ENCODE measurements at regions not wholly inside any gene's neighbourhood (a gene's known extent, or its start where the extent isn't known, plus 50 kb on each side); places are given as distances from the start of the nearest gene placed in this dataset.
"Not testable (repeated sequence)": the region's sequence is repeated elsewhere in the genome, so short reads cannot be mapped to it uniquely, and the experiment has no call there.

DNA sequence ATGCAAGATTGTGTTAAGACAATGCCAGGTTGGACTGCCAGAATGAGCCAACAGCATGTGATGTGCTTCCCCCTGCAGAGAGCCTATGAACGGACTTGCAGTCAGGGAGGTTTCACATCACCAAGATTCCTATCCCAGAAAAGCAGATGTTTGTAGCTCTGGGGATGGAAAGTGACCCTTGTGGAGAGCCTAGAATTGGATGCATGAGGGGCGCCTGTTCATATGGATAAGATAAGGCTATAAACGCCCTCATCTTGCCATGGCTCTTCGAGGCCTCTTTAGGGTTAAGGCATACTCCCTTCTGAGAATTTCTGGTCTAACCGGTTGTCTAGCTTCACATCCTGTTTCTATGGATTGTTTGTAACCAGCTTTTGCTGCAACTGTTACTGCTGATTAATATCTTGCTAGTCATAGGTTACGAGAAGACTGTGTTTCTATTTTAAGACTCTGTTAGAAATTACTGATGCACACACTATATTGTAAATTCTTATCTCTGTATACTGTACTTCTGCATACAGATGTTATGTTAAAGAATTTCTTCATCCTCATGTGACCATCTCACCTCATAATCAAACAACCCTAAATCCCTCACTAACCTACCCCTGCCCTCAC, 295.8 kb downstream of the PTGER3 start:
- H3K36me3 Mint-ChIP-seq (ENCODE audit: low read depth); H3K27me3 Mint-ChIP-seq (ENCODE audit: insufficient read depth); H3K4me1 Mint-ChIP-seq (ENCODE audit: low read depth); H3K4me3 Mint-ChIP-seq; intact Hi-C loops (cut with micrococcal nuclease); DNase-seq (ENCODE audit: low spot score): not testable (repeated sequence)
- peak overlapping the region; percentile 20 for H3K27ac Mint-ChIP-seq
- H3K9me3 Mint-ChIP-seq = peaks cover 32% of the 10 kb centered on the region

DNA sequence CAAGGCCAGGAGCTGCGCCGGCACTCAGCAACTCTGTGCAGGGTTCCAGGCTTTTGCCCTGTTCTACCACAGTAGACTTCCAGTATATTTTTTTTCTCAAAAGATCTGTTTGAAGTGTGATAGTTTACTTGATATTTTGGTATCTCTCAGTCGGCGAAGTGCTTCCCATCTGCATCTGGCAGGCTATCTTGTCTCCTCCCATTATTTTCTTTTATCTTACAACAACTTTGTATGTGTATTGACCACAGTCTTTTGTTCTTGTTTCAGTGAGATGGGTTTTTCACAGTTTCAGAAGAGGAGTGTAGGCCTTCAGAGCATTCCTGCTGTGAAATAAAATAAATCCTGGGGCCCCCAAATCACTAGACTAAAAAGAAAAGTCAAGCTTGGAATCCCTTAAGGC, 292.9 kb downstream of the PTGER3 start:
- no peak overlapping the region for H3K27ac Mint-ChIP-seq
- H3K4me1 Mint-ChIP-seq (ENCODE audit: low read depth) = peaks cover 10% of the 10 kb centered on the region
- peaks cover 4% of the 10 kb centered on the region for H3K36me3 Mint-ChIP-seq (ENCODE audit: low read depth)
- no peak for DNase-seq (ENCODE audit: low spot score)
- no peaks in the 10 kb centered on the region for H3K27me3 Mint-ChIP-seq (ENCODE audit: insufficient read depth)
- intact Hi-C loops (cut with micrococcal nuclease) = no loop called here
- no peak overlapping the region for H3K4me3 Mint-ChIP-seq
- H3K9me3 Mint-ChIP-seq = peaks cover 10% of the 10 kb centered on the region

DNA sequence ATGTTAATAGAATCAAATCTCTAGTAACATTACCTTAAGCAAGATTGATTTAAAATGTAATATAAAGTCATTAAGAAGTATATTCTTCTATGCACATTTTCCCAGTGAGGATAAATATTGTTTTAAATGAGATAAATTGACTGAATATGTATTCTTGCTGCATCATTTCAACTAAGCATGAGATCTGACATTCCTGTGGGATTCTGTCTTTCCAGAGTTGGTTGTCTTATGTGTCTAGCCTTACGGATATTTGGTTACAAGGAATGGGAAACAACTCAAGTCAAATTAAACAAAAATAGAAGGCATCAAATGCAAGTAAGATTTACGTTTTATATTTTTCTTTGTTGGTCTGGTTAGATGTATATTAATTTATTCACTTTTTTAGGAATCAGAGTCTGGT, 287.5 kb downstream of the PTGER3 start:
- H3K36me3 Mint-ChIP-seq (ENCODE audit: low read depth) = no peaks in the 10 kb centered on the region
- intact Hi-C loops (cut with micrococcal nuclease) = no loop called here
- no peak for DNase-seq (ENCODE audit: low spot score)
- no peaks in the 10 kb centered on the region for H3K4me1 Mint-ChIP-seq (ENCODE audit: low read depth)
- no peak overlapping the region for H3K4me3 Mint-ChIP-seq
- H3K27me3 Mint-ChIP-seq (ENCODE audit: insufficient read depth) = no peaks in the 10 kb centered on the region
- no peak overlapping the region for H3K27ac Mint-ChIP-seq
- H3K9me3 Mint-ChIP-seq = no peaks in the 10 kb centered on the region

DNA sequence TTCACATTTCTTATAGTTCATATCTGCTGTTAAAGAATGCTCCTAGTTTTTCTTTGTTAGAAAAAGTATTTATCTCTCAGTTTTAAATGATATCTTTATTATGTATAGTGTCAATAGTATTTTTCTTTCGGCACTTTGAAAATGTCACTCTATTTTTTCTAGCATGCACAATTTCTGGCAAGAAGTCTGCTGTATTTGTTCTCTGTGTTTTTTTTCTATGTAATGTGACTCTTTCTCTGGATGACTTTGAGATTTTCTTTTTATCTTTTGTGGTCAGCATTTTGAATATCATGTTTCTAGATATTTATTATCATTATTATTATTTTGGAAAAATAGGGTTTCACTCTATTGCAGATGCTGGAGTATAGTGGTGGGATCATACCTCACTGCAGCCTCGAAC, 285.2 kb downstream of the PTGER3 start:
- Mint-ChIP-seq H3K9me3 (no peaks in the 10 kb centered on the region), H3K4me3 (no peak overlapping the region), H3K27ac (no peak overlapping the region), H3K4me1 (ENCODE audit: low read depth) (no peaks in the 10 kb centered on the region), H3K36me3 (ENCODE audit: low read depth) (no peaks in the 10 kb centered on the region), H3K27me3 (ENCODE audit: insufficient read depth) (no peaks in the 10 kb centered on the region)
- no peak for DNase-seq (ENCODE audit: low spot score)
- intact Hi-C loops (cut with micrococcal nuclease) = no loop called here

DNA sequence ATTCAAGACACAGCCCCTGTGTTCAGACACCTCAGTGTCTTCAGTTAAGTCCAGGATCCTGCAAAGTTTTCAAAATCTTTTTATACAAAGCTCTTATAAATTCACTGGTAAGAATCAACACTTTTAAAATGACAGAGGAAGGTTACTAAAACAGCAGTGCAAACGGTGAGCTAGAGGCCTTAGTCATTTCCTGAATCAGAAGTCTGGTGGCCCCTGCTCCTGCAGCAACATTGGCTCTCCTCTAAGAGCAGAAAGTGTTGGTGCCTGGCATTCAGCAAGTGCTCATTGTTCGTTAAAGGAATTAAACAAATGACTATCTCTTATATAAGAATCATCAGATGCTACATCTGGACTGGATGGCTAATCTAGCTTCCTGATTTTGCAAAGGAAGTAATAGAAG, 282.9 kb downstream of the PTGER3 start:
- intact Hi-C loops (cut with micrococcal nuclease) = no loop called here
- Mint-ChIP-seq H3K27me3 (ENCODE audit: insufficient read depth) (no peaks in the 10 kb centered on the region), H3K4me3 (no peak overlapping the region), H3K9me3 (no peaks in the 10 kb centered on the region), H3K27ac (no peak overlapping the region), H3K36me3 (ENCODE audit: low read depth) (no peaks in the 10 kb centered on the region), H3K4me1 (ENCODE audit: low read depth) (no peaks in the 10 kb centered on the region)
- no peak for DNase-seq (ENCODE audit: low spot score)

DNA sequence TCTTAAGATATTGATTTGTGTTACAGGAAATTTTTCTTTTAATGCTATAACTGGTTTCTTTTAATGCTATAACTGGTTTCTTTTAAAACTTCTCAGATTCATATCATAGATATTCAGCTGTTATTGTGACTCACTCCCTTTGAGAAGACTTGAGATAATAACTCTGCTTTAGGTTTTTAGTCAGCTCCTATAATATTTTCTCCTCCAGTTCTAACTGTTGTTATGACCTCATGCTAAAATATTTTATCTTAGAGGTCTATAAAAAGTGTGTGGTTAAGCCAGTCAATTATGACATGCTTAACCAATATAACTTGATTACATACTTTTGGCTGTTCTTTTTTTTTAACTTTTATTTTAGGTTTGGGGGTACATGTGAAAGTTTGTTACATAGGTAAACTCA, 280.2 kb downstream of the PTGER3 start:
- Mint-ChIP-seq H3K4me1 (ENCODE audit: low read depth) (no peaks in the 10 kb centered on the region), H3K36me3 (ENCODE audit: low read depth) (no peaks in the 10 kb centered on the region), H3K27ac (no peak overlapping the region), H3K9me3 (peaks cover 11% of the 10 kb centered on the region), H3K4me3 (no peak overlapping the region), H3K27me3 (ENCODE audit: insufficient read depth) (no peaks in the 10 kb centered on the region)
- intact Hi-C loops (cut with micrococcal nuclease) = no loop called here
- DNase-seq (ENCODE audit: low spot score) = no peak

DNA sequence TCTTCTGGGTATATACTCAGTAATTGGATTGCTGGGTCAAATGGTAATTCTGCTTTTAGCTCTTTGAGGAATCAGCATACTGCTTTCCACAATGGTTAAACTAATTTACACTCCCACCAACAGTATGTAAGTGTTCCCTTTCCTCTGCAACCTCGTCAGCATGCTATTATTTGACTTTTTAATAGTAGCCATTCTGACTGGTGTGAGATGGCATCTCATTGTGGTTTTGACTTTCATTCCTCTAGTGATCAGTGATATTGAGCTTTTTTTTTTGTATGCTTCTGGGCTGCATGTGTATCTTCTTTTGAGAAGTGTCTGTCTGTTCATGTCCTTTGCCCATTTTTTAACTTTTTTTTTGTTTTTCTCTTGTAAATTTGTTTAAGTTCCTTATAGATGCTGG, 279.4 kb downstream of the PTGER3 start:
- Mint-ChIP-seq H3K27ac (no peak overlapping the region), H3K36me3 (ENCODE audit: low read depth) (no peaks in the 10 kb centered on the region), H3K27me3 (ENCODE audit: insufficient read depth) (no peaks in the 10 kb centered on the region), H3K4me3 (no peak overlapping the region), H3K9me3 (peaks cover 12% of the 10 kb centered on the region), H3K4me1 (ENCODE audit: low read depth) (no peaks in the 10 kb centered on the region)
- intact Hi-C loops (cut with micrococcal nuclease) = no loop called here
- DNase-seq (ENCODE audit: low spot score) = no peak

DNA sequence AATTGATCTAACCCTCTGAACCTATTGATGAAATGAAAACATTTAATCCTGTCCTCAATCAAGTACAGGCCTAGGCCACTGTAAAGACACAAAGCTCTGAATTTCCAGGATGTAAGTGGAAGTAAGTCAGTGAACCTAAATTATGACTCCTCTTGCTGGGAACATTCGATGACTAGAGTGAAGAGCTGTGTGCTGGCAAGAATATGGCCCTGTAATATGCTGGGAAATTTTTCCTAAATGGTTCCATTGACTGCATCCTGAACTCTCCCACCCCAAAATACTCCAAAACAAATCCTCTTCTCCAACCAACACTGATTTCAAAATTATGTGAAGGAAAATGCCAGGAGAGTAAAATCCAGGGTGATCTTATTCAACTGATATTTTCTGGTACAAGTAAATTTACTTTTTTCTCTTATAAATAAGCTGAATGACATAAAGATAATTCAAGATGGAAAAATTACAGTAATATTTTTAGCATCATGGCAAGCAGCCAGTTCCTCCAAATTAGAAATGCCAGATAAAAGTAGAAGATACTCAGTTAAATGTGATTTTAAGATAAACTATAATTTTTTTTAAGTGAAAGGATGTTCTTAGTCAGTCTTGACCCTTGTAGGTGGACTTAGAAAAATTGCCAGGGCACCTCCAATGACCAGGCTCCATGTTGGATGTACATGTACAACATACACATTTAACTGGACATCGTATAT, 269.4 kb downstream of the PTGER3 start:
- intact Hi-C loops (cut with micrococcal nuclease) = loop anchor here (5.0 kb wide), 1 partner anchor 94 kb away; no protein-coding TSS in a partner anchor
- DNase-seq (ENCODE audit: low spot score) = no peak
- no peak overlapping the region for H3K4me3 Mint-ChIP-seq
- no peaks in the 10 kb centered on the region for H3K9me3 Mint-ChIP-seq
- peaks cover 2% of the 10 kb centered on the region for H3K27me3 Mint-ChIP-seq (ENCODE audit: insufficient read depth)
- H3K36me3 Mint-ChIP-seq (ENCODE audit: low read depth) = no peaks in the 10 kb centered on the region
- H3K4me1 Mint-ChIP-seq (ENCODE audit: low read depth) = no peaks in the 10 kb centered on the region
- no peak overlapping the region for H3K27ac Mint-ChIP-seq

DNA sequence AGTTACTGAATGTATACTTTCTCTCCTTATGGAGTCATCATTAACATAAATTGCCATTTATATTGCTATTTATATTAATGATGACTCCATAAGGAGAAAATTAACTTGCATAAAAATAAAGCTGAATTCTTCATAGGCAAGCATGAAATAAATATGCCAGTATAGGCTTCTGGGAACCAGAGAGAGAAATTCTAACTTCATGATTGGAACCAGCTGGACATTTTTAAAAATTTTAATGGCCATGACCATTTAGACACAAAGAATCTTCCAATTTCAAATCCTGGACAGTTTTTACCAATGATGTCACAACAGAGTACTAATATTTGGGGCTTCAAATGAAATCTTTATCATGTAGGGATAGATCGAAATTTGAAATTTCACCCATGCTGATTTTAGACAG, 268.7 kb downstream of the PTGER3 start:
- Mint-ChIP-seq H3K27me3 (ENCODE audit: insufficient read depth) (peaks cover 5% of the 10 kb centered on the region), H3K27ac (no peak overlapping the region), H3K9me3 (no peaks in the 10 kb centered on the region), H3K4me1 (ENCODE audit: low read depth) (no peaks in the 10 kb centered on the region), H3K4me3 (no peak overlapping the region), H3K36me3 (ENCODE audit: low read depth) (no peaks in the 10 kb centered on the region)
- no peak for DNase-seq (ENCODE audit: low spot score)
- intact Hi-C loops (cut with micrococcal nuclease) = loop anchor here (5.0 kb wide), 1 partner anchor 93 kb away; no protein-coding TSS in a partner anchor

DNA sequence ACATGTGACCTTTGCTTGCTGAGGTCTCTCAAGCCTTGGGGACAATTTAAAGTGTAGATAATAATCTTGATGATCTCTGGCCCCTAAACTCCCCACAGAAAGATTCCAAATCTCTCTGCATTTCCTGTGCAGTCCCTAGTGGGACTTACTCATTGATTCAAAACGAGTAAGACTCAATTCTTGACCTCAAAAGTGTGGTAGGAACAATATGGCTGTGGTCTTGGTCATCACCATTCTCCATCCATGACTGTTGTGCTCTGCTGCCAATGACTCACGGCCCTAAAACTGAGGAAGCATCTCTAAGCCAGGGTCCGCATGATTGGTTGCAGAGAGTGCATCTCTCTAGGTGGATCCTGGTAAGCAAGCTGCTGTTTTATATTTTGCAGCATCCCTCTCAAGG, 268.0 kb downstream of the PTGER3 start:
- no peak overlapping the region for H3K4me3 Mint-ChIP-seq
- intact Hi-C loops (cut with micrococcal nuclease) = loop anchor here (5.0 kb wide), 1 partner anchor 93 kb away; no protein-coding TSS in a partner anchor
- no peak overlapping the region for H3K27ac Mint-ChIP-seq
- no peaks in the 10 kb centered on the region for H3K4me1 Mint-ChIP-seq (ENCODE audit: low read depth)
- H3K27me3 Mint-ChIP-seq (ENCODE audit: insufficient read depth) = peaks cover 5% of the 10 kb centered on the region
- H3K36me3 Mint-ChIP-seq (ENCODE audit: low read depth) = no peaks in the 10 kb centered on the region
- no peak for DNase-seq (ENCODE audit: low spot score)
- no peaks in the 10 kb centered on the region for H3K9me3 Mint-ChIP-seq

DNA sequence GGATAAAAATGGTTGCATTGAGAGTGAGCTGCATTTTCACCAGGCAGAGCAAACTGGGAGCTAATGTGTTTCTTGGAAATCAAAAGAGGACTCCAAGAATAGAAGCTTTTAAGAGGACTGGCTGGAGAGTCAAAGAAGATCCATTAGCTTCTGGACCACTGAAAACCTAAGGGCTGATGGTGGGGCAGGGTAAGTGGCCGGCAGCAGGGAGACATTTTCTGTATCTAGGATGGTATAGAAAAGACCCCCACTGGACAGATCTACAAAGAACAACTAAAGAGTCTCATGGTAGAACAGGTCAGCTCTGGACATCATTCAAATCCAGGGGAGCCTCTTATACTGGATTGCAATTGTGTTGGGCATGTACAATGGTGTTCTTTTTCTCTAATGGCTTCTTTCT, 262.3 kb downstream of the PTGER3 start:
- H3K4me3 Mint-ChIP-seq = no peak overlapping the region

DNA sequence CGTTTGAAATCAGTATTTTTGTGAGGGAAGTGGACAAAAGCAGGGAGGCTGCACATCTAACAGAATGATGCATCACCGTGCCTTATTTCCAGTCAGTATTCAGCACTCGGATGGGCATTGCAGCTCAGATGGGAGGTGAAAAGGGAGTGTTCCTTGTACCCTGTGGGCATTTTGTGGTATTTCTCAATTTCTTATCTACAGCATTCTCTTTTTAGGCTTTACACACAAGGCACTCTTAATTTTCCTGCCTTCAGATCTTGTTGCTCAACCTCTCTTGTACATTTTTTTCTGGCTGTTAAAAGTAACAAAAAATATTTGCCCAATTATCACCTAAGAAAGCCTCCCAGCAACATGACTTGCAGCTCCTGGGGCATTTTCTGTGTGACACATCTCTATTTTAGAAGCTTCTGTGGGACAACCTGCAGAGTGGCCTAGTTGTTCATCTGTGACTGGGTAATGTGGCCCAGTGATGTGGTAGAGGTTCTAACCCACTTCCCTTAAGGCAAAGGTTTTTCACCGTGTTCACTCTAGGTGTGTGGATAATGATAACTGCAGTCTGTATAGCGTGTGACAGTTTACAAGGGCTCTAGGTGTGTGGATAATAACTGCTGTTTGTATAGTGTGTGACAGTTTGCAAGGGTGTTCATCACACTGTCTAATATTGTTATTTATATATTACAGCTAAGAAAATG, 257.2 kb downstream of the PTGER3 start:
- intact Hi-C loops (cut with micrococcal nuclease) = no loop called here
- Mint-ChIP-seq H3K27me3 (ENCODE audit: insufficient read depth) (peaks cover 3% of the 10 kb centered on the region), H3K9me3 (no peaks in the 10 kb centered on the region), H3K27ac (no peak overlapping the region), H3K4me3 (no peak overlapping the region), H3K36me3 (ENCODE audit: low read depth) (no peaks in the 10 kb centered on the region), H3K4me1 (ENCODE audit: low read depth) (no peaks in the 10 kb centered on the region)
- no peak for DNase-seq (ENCODE audit: low spot score)

More for the DNA sequence above, 262.3 kb downstream of the PTGER3 start:
- Mint-ChIP-seq H3K9me3 (no peaks in the 10 kb centered on the region), H3K4me1 (ENCODE audit: low read depth) (no peaks in the 10 kb centered on the region), H3K27me3 (ENCODE audit: insufficient read depth) (peaks cover 6% of the 10 kb centered on the region), H3K36me3 (ENCODE audit: low read depth) (no peaks in the 10 kb centered on the region), H3K27ac (no peak overlapping the region)
- intact Hi-C loops (cut with micrococcal nuclease) = no loop called here
- DNase-seq (ENCODE audit: low spot score) = no peak

DNA sequence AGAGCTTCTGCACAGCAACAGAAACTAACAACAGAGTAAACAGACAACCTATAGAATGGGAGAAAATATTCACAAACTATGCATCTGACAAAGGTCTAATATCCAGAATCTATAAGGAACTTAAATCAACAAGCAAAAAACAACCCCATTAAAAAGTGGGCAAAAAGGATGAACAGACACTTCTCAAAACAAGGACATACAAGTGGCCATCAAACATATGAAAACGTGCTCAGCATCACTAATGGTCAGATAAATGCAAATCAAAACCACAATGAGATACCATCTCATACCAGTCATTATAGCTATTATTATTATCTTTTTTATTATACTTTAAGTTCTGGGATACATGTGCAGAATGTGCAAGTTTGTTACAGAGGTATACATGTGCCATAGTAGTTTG, 252.6 kb downstream of the PTGER3 start:
- H3K27me3 Mint-ChIP-seq (ENCODE audit: insufficient read depth); H3K27ac Mint-ChIP-seq; DNase-seq (ENCODE audit: low spot score); H3K36me3 Mint-ChIP-seq (ENCODE audit: low read depth); H3K4me1 Mint-ChIP-seq (ENCODE audit: low read depth); H3K4me3 Mint-ChIP-seq; intact Hi-C loops (cut with micrococcal nuclease): not testable (repeated sequence)
- peaks cover 13% of the 10 kb centered on the region for H3K9me3 Mint-ChIP-seq
